SK-N-SH (cell line): ENCODE measurements at regions not wholly inside any gene's neighbourhood (a gene's known extent, or its start where the extent isn't known, plus 50 kb on each side); places are given as distances from the start of the nearest gene placed in this dataset.

Experiments used
- CTCF ChIA-PET: fragments of 300-600, 350-600 bp; formaldehyde crosslinking; extraction: SDS; loops from one replicate; lab custom pipeline; 2021; lab: Yijun Ruan, JAX
- POLR2A ChIA-PET: fragments of 350-600 bp; sonication (Branson Sonifier 250); formaldehyde crosslinking; extraction: SDS; loops from one replicate; lab custom pipeline; 2020; ENCODE audit warnings: antibody characterized with exemption, inconsistent platforms; lab: Yijun Ruan, JAX
- DNase-seq: peaks from one replicate; pipeline ENCODE4 v3.0.0; 2012
- H2AFZ ChIP-seq: fragments of 200-600 bp; sonication (generic); 2 replicates; pipeline ENCODE4 v1.8.1; 2016; ENCODE audit warnings: antibody characterized with exemption, mild to moderate bottlenecking, low read depth
- H3F3A ChIP-seq: fragments of 200-600 bp; sonication (generic); replicated peaks from 2 replicates; pipeline ENCODE3; 2016; ENCODE audit warnings: antibody characterized with exemption, mild to moderate bottlenecking; ENCODE audit not compliant: insufficient read depth
- H3K27ac ChIP-seq, 2 experiments: fragments of 200-500 bp in 1 of 2; fragments of 200-600 bp in 1 of 2; sonication (Bioruptor generic) in 1 of 2; sonication (generic), shearing (Covaris generic) in 1 of 2; 2 replicates each; pipeline versions ENCODE4 v1.5.1 to v1.6.1; 2014 to 2016; ENCODE audit warnings: low read depth in 2 of 2, inconsistent platforms in 1 of 2, low read length in 1 of 2, mild to moderate bottlenecking in 1 of 2, mixed read lengths in 1 of 2
- H3K27me3 ChIP-seq: fragments of 200-600 bp; sonication (generic), shearing (Covaris generic); 2 replicates; pipeline ENCODE4 v1.6.1; 2016; ENCODE audit warnings: mixed run types; ENCODE audit not compliant: insufficient read depth
- H3K36me3 ChIP-seq, 2 experiments: fragments of 200-500 bp in 1 of 2; fragments of 200-600 bp in 1 of 2; sonication (Bioruptor generic) in 1 of 2; sonication (generic) in 1 of 2; replicated peaks in 1 of 2; 2 replicates each; pipeline versions ENCODE3 to v1.5.1; 2014 to 2016; ENCODE audit warnings: low read length in 1 of 2, mild to moderate bottlenecking in 1 of 2; ENCODE audit not compliant: insufficient read depth in 2 of 2, control insufficient read depth in 1 of 2
- H3K4me1 ChIP-seq, 2 experiments: fragments of 200-500 bp in 1 of 2; fragments of 200-600 bp in 1 of 2; sonication (Bioruptor generic) in 1 of 2; sonication (generic), shearing (Covaris generic) in 1 of 2; 2 replicates each; pipeline versions ENCODE4 v1.5.1 to v1.6.1; 2014 to 2016; ENCODE audit warnings: low read depth in 1 of 2, low read length in 1 of 2, mixed run types in 1 of 2; ENCODE audit not compliant: insufficient read depth in 2 of 2, control insufficient read depth in 1 of 2
- H3K4me2 ChIP-seq: fragments of 200-600 bp; sonication (generic), shearing (Covaris generic); 2 replicates; pipeline ENCODE4 v1.6.1; 2017; ENCODE audit warnings: mixed run types
- H3K4me3 ChIP-seq, 2 experiments: fragments of 200-500 bp in 1 of 2; fragments of 200-600 bp in 1 of 2; sonication (Bioruptor generic) in 1 of 2; sonication (generic), shearing (Covaris generic) in 1 of 2; 2 replicates each; pipeline versions ENCODE4 v1.5.1 to v1.8.1; 2014 to 2016; ENCODE audit warnings: low read depth in 2 of 2, inconsistent platforms in 1 of 2, low read length in 1 of 2, mild to moderate bottlenecking in 1 of 2, mixed read lengths in 1 of 2, moderate library complexity in 1 of 2
- H3K79me2 ChIP-seq: fragments of 200-600 bp; sonication (generic); 2 replicates; pipeline ENCODE4 v1.8.1; 2017; ENCODE audit warnings: mild to moderate bottlenecking; ENCODE audit not compliant: insufficient read depth
- H3K9ac ChIP-seq: fragments of 200-600 bp; sonication (generic); 2 replicates; pipeline ENCODE4 v1.6.1; 2017; ENCODE audit warnings: mixed run types
- H3K9me2 ChIP-seq: fragments of 200-600 bp; sonication (generic); 2 replicates; pipeline ENCODE4 v1.6.1; 2017; ENCODE audit warnings: mixed run types
- H3K9me3 ChIP-seq: fragments of 200-600 bp; sonication (generic); 2 replicates; pipeline ENCODE4 v1.6.1; 2017; ENCODE audit warnings: mixed run types, mild to moderate bottlenecking, moderate library complexity
- H4K20me1 ChIP-seq: fragments of 200-600 bp; sonication (generic); 2 replicates; pipeline ENCODE4 v1.6.1; 2017; ENCODE audit warnings: mild to moderate bottlenecking, mixed run types; ENCODE audit not compliant: insufficient read depth
- MAX ChIP-seq: IDR thresholded peaks from 2 replicates; pipeline ENCODE4 v1.4.0; 2012; ENCODE audit warnings: low read depth
- MEF2A ChIP-seq: IDR thresholded peaks from 2 replicates; pipeline ENCODE4 v1.4.0; 2012; ENCODE audit warnings: low read depth, borderline replicate concordance
- PBX3 ChIP-seq: IDR thresholded peaks from 2 replicates; pipeline ENCODE4; 2012
- POLR2AphosphoS5 ChIP-seq: IDR thresholded peaks from 2 replicates; pipeline ENCODE4 v1.6.1; 2012; ENCODE audit warnings: low read depth, low read length
- RXRA ChIP-seq: IDR thresholded peaks from 2 replicates; pipeline ENCODE4 v1.4.0; 2012; ENCODE audit warnings: low read depth, mild to moderate bottlenecking, borderline replicate concordance
- TEAD4 ChIP-seq: IDR thresholded peaks from 2 replicates; pipeline ENCODE4 v1.4.0; 2012; ENCODE audit warnings: mild to moderate bottlenecking, borderline replicate concordance; ENCODE audit not compliant: insufficient read depth
- USF2 ChIP-seq: fragments of 150-350 bp; IDR thresholded peaks from 2 replicates; pipeline ENCODE4 v1.6.1; 2017; ENCODE audit warnings: antibody characterized with exemption, low read length, low read depth, borderline replicate concordance
- WGBS: methylation state at CpG from one replicate; pipeline ENCODE4 v1.1.6; 2017; ENCODE audit warnings: low lambda C conversion rate; 5-methylcytosine and 5-hydroxymethylcytosine counted together
- TF ChIP-seq, protein P1 (sequence below): IDR thresholded peaks from 2 replicates; pipeline ENCODE4 v1.4.0; 2012; ENCODE audit warnings: low read depth, borderline replicate concordance

- 79% methylated on average over 6 of the region's 6 CpGs for WGBS
- Histone ChIP-seq H3K27me3 (no peaks in the 10 kb centered on the region), H3K36me3 (no peaks in the 10 kb centered on the region), H3F3A (no peaks in the 10 kb centered on the region), H2AFZ (peak overlapping the region; percentile 47; the same call in 1 of the 2 replicates), H3K27ac (peak overlapping the region in 1 of 2 experiments; percentile 97; a peak in 2 of 4 replicates), H4K20me1 (no peaks in the 10 kb centered on the region), H3K9me2 (no peaks in the 10 kb centered on the region), H3K79me2 (no peaks in the 10 kb centered on the region), H3K9me3 (no peaks in the 10 kb centered on the region), H3K4me3 (no peak overlapping the region), H3K9ac (no peak overlapping the region), H3K4me2 (no peak overlapping the region), H3K4me1 (peaks cover 0 to 8% of the 10 kb centered on the region in 2 experiments; a peak in 2 of 4 replicates)
- TF ChIP-seq POLR2AphosphoS5 (no peak), RXRA (no peak), MEF2A (no peak), MAX (no peak), USF2 (no peak)
- TF ChIP-seq, protein P1, sequence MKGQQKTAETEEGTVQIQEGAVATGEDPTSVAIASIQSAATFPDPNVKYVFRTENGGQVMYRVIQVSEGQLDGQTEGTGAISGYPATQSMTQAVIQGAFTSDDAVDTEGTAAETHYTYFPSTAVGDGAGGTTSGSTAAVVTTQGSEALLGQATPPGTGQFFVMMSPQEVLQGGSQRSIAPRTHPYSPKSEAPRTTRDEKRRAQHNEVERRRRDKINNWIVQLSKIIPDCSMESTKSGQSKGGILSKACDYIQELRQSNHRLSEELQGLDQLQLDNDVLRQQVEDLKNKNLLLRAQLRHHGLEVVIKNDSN = no peak
- POLR2A ChIA-PET = interaction anchor here (2.2 kb wide), 1 partner anchor 9 kb away, joined by 7 read pairs; no protein-coding TSS in a partner anchor
- CTCF ChIA-PET = interaction anchor here (1.1 to 1.2 kb wide), 2 partner anchors 11 to 478 kb away, joined by 4 to 6 read pairs; no protein-coding TSS in a partner anchor
- no peak for DNase-seq
Observed at GRCh38 chr21:28267449-28267848, 725.2 kb downstream of the LTN1 start.

DNA sequence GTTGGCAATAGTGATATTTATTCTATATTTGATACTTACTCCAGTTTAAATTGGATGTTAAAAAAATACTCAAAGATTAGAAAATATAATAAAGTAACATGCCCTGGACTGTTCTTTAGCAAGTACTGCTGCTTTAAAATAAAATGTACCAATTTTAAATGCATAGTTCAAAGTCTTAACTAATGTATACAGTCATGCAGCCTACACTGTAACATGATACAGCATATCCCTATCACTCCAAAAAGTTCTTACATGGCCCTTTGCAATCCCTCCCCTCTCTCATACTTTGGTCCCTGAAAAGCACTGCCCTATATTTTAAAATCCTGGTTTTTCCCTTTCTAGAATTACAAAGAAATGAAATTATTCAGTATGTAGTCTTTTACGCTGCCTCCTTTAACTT is 726.6 kb downstream of the LTN1 start:
- H3K4me2 ChIP-seq = no peak overlapping the region
- ChIA-PET POLR2A (no interaction called here), CTCF (interaction anchor here (1.4 kb wide), 1 partner anchor 479 kb away, joined by 5 read pairs; no protein-coding TSS in a partner anchor)
- no peaks in the 10 kb centered on the region for H3K9me2 ChIP-seq
- WGBS = 91% methylated on average over 1 of the region's 1 CpG
- H3K27ac ChIP-seq = peak overlapping the region in 1 of 2 experiments; percentile 97; a peak in 2 of 4 replicates
- no peak overlapping the region for H2AFZ ChIP-seq
- H3K4me3 ChIP-seq = no peak overlapping the region
- no peaks in the 10 kb centered on the region for H4K20me1 ChIP-seq
- no peaks in the 10 kb centered on the region for H3F3A ChIP-seq
- no peaks in the 10 kb centered on the region for H3K27me3 ChIP-seq
- no peaks in the 10 kb centered on the region for H3K36me3 ChIP-seq
- TF ChIP-seq PBX3 (no peak), TEAD4 (no peak)
- TF ChIP-seq, protein P1 = no peak
- peaks cover 0 to 8% of the 10 kb centered on the region in 2 experiments; a peak in 2 of 4 replicates for H3K4me1 ChIP-seq
- H3K9ac ChIP-seq = no peak overlapping the region
- H3K9me3 ChIP-seq = no peaks in the 10 kb centered on the region
- H3K79me2 ChIP-seq = no peaks in the 10 kb centered on the region
- no peak for DNase-seq
